ENCODE measurements at regions not wholly inside any gene's neighbourhood (a gene's known extent, or its start where the extent isn't known, plus 50 kb on each side); places are given as distances from the start of the nearest gene placed in this dataset.
"Not testable (repeated sequence)": the region's sequence is repeated elsewhere in the genome, so short reads cannot be mapped to it uniquely, and the experiment has no call there.

- ChIA-PET CTCF (interaction anchor here (0.6 kb wide), 1 partner anchor 160 kb away, joined by 3 read pairs; no protein-coding TSS in a partner anchor), POLR2A (no interaction called here)
These were observed 105.4 kb downstream of the TTC8 start for GRCh38 chr14:88929656-88930436.

DNA sequence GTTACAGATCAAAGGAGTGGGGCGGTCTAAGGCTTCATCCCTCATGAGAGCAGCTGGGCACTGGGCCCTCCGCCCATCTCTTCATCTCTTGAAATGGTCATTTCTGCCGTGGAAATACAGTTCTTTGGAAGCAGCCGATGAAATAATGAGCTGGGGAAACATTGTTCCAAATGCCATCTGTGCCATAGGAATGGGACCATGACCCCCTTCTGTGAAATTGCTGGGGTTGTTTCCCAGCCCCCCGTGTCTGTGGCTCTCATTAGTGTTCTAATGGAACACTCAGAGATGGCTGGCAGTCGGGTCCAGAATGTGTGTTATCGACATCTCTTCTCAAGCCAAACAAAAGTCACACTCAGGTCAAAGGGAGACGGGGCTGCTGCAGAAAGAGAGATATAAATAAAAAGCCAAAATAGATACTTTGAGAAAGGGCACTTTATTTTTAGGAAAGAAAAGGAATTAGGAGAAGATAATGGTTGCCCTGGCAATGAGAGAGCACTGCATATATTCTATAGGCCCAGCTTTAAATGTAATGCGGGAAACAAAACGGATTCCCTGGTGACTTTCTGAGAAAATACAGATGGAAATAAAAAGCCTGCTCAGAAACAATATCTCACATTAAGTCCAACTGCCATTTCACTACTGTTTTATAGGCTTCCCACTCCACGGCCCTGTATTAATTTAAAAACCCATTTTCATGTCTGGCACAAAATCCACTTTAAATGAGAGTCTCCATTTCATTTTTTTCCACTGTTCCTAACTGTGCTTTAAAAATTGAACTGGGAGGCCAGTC lies 107.1 kb downstream of the TTC8 start:
- ChIA-PET POLR2A (no interaction called here), CTCF (no interaction called here)

- ChIA-PET POLR2A (no interaction called here), CTCF (no interaction called here)
These were observed 108.7 kb downstream of the TTC8 start for GRCh38 chr14:88933191-88933590.

- ChIA-PET POLR2A (no interaction called here), CTCF (no interaction called here)
These were observed 109.9 kb downstream of the TTC8 start for GRCh38 chr14:88934351-88934806.

DNA sequence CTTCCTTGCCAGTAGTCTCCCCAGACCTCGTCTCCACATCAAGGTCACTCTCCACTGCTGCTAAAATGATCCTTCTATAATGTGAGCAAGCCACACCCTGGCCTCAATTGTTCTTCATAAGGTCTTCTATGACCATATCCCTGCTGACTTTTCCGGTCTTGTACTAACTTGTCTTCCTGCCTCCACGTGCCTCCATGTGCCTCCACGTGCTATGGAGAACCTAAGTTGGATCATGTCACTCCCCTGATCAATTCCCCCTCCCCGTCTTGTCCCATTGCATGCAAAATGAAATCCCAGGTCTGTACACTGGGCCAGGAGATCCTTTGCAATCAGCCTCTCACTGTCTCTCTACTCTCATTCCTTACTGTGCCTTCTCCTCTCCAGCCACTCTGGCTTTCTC lies 110.6 kb downstream of the TTC8 start:
- POLR2A ChIA-PET, result no interaction called here
- CTCF ChIA-PET, result no interaction called here

GRCh38 chr14:88937706-88938105 lies 113.3 kb downstream of the TTC8 start:
- ChIA-PET CTCF (no interaction called here), POLR2A (no interaction called here)

- ChIA-PET CTCF (no interaction called here), POLR2A (no interaction called here)
These were observed 116.2 kb downstream of the TTC8 start for GRCh38 chr14:88940671-88941070.

- ChIA-PET CTCF (no interaction called here), POLR2A (no interaction called here)
These were observed 117.0 kb downstream of the TTC8 start for GRCh38 chr14:88941414-88941813.

- ChIA-PET CTCF (no interaction called here), POLR2A (no interaction called here)
These were observed 123.5 kb downstream of the TTC8 start for GRCh38 chr14:88947646-88948598.

- CTCF ChIA-PET, result no interaction called here
- POLR2A ChIA-PET, result no interaction called here
These were observed 125.6 kb downstream of the TTC8 start for GRCh38 chr14:88950069-88950468.

DNA sequence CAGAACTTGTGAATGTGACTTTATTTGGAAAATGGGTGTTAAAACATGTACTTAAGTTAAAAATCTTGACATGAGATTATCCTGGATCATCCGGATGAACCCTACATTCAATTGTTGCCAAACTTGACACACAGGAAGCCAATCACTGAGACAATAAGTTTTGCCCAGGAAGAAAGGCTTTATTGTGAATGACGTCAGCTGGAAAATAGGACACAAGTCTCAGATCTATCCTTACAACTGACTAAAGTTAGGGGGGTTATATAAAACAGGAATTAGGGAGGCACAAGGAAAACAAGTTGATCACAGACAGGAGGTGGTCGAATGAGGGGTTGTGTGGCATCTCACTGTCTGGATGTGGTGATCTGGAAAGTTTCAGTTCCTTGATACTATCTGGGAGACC lies 126.9 kb downstream of the TTC8 start:
- POLR2A ChIA-PET, result no interaction called here
- CTCF ChIA-PET, result no interaction called here

- ChIA-PET POLR2A (no interaction called here), CTCF (no interaction called here)
These were observed 128.4 kb downstream of the TTC8 start for GRCh38 chr14:88952901-88953300.

- CTCF ChIA-PET, result no interaction called here
- POLR2A ChIA-PET, result no interaction called here
These were observed 131.0 kb downstream of the TTC8 start for GRCh38 chr14:88955455-88955854.

- ChIA-PET CTCF (no interaction called here), POLR2A (no interaction called here)
These were observed 136.0 kb downstream of the TTC8 start for GRCh38 chr14:88960496-88960895.

DNA sequence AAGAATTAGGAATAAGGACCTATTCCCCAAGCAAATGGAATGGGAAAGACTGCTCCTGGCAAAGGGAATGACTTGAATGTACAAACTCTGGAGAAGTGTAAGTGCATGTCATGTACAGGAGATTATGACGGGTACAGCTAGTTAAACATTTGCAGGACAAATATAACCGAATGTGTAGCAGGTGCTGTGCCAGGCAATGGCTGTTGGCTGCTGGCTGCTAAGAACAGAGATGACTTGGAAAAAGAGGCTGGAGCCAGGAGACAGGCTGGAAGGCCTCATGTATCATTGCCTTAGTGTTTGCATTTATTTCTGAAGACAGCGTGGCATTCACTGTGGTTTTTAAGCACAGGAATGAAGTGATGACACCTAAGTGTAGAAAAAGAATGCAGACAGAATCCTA lies 136.8 kb downstream of the TTC8 start:
- POLR2A ChIA-PET, result no interaction called here
- CTCF ChIA-PET, result no interaction called here

DNA sequence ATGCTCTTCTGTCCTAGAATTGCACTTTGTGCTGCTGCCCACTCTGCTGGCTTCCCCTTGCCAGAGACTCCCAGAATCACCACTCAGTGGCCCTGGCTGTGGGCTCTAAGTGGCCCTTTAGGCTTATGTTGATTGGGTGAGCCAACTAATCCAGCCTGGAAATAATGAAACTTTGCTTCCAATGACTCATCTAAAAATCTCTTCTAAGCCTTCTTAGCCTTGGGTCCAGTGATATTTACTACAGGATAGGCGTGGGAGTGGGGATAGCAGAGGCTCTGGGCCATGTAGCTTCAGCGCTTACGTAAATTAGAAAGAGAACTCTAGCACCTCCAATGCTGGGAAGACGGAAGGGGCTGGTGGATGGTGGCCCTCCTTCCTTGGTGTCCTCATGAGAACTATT lies 137.9 kb downstream of the TTC8 start:
- POLR2A ChIA-PET, result no interaction called here
- CTCF ChIA-PET, result no interaction called here

DNA sequence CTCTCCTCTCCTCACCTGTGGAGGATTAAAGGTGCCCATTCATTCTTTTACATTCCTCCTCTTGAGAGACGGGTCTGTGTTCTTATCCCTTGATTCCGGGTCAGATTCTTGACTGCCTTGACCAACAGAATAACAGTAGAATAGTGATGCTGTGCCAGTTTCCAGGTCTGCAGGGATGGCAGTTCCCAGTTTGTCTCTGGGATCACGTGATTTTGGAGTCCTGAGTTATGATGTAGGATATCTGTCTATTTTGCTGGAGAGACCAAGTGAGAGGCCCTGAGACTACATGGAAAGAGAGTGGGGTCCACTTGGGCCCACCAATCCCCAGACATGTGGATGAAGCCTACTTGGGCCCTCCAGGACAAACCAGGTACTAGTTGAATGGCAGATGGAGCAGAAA lies 142.8 kb downstream of the TTC8 start:
- ChIA-PET POLR2A (no interaction called here), CTCF (no interaction called here)

DNA sequence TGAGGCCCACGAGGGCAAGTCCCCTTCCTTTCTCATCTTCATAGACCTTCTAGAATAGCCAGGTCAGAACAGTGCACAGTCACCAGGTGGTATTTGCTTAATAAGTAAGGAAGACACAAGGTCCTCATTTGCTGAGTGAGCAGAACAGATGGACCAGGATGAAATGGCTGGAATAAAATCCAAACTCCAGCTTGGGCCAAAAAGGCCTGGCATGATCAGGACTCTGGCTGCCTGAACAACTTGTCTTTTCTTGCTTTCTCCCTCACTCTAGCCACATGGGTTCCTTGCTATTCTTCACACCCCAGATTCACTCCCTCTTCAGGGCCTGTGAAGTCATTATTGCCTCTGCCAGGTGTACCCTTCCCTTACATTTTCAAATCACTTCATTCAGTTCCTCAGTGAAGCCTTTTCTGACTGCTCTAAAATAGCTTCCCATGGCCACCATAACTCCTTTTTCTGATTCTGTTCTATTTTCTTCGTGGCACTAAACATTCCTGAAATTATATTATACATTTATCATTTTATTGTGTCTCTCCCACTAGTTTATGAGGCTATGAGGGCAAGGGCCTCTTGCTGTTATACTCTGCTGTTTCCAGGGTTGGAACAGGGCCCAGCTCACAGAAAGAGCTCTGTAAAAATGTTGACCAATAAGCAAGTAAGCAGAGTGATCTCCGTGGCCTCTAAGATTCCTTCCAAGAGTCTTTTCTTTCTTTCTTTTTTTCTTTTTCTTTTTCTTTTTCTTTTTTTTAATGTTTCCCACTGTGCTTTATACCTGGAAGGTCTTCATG lies 150.8 kb downstream of the TTC8 start:
- CTCF ChIA-PET, result no interaction called here

DNA sequence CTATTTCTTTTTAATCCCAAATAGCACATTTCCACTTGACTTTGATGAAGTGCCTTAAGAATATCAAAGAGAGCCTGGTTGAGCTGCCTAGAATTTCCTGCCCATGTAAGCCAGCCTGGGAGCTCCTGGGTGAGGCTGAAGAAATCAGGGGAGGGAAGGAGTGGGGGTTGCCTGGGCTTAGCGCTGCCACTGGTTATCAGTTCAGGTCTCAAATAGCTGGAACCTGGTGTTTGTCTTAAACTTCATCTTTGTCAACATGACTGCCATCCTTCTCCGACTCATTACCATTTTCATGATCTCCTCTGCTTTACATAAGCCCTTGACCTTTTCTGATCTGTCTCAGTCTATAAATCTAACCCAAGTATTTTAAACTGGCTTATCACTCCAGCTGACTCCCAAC lies 151.5 kb downstream of the TTC8 start:
- ChIA-PET CTCF (no interaction called here), POLR2A (no interaction called here)

More for the DNA sequence above, 150.8 kb downstream of the TTC8 start:
- POLR2A ChIA-PET, result no interaction called here

GRCh38 chr14:88980907-88981306 lies 156.5 kb downstream of the TTC8 start:
- POLR2A ChIA-PET, CTCF ChIA-PET: not testable (repeated sequence)
